Stimulated activated CD4-positive, alpha-beta T cell treated with anti-CD3 and anti-CD28 coated beads, Interleukin-1b, Interleukin-23, amount 100 ng/mL, for 24 hours (primary cell): ENCODE measurements at regions not wholly inside any gene's neighbourhood (a gene's known extent, or its start where the extent isn't known, plus 50 kb on each side); places are given as distances from the start of the nearest gene placed in this dataset.
"Not testable (repeated sequence)": the region's sequence is repeated elsewhere in the genome, so short reads cannot be mapped to it uniquely, and the experiment has no call there.

Source experiments
- DNase-seq, 4 experiments: peaks; one replicate each; pipeline ENCODE4 v3.0.0-alpha.2; 2020; ENCODE audit warnings: low read depth in 4 of 4, low spot score in 1 of 4

DNA sequence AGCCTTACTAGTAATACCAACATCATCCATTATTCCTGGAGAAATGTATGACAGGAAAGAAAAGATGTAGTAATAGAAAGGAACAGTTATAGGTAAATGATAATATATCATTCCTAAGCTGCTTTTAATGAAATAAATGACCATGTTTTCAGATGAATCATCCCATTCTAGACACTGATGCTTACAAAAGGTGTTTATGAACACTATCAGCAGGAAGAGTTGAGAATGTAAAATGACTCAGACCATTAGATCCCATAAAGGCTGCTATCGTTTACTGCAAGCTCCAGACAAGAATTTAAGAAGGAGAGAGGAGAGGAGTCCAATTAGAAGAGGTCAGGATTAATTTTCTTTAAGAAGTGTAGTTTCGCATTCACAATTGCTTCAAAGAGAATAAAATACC is 1033.5 kb downstream of the EFNA5 start:
- no peak for DNase-seq

- DNase-seq = no peak
Measured at GRCh38 chr5:106634375-106634774, 1036.4 kb downstream of the EFNA5 start.

- no peak for DNase-seq
Measured at GRCh38 chr5:106633825-106634224, 1036.9 kb downstream of the EFNA5 start.

DNA sequence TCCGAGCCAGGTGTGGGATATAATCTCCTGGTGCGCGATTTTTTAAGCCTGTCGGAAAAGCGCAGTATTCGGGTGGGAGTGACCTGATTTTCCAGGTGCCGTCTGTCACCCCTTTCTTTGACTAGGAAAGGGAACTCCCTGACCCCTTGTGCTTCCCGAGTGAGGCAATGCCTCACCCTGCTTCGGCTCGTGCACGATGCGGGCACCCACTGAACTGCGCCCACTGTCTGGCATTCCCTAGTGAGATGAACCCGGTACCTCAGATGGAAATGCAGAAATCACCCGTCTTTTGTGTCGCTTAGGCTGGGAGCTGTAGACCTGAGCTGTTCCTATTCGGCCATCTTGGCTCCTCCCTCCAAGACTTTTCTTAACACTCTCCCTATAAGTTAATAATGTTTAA is 1042.3 kb downstream of the EFNA5 start:
- not testable (repeated sequence) for DNase-seq

DNA sequence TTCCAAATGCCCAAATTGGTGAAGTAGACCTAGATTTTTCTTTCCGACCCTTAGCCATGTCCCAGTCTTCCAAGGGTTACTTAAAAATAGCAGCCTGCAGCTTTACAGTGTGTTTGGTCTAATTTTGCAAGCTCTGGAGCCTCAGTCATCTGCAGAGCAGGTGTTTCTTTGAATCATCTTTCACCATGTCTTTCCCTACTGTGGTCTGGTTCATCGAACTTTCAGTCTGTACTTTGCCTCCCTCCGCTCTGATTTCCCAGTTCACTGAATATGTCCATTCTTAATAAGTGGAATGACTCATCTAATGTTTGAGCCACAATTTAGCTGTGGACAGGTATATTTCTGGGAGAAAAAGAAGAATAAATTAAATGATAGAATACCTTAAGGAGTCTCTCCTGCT is 1060.7 kb downstream of the EFNA5 start:
- no peak for DNase-seq

- no peak for DNase-seq
Measured at GRCh38 chr5:106601620-106602019, 1069.1 kb downstream of the EFNA5 start.

DNA sequence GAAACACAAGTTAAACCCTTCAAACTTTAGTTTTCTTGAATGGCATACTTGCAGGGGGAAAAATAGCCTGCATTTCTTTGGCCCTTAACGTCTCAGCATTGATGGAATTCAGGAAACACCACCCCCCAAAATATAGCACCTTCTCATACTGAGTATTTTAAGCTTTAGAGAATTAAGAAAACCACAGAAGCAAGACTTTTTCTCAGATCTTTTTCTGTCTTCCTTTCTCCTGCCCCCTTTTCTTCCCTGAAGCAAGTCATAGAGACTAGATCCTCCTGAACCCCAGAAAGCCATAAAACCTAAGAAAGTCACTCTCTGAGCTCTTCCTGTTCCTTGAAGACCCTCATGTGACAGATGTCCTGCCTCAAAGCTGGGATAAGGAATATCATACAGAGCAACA is 1069.9 kb downstream of the EFNA5 start:
- DNase-seq = no peak

GRCh38 chr5:106595864-106596263 is 1074.9 kb downstream of the EFNA5 start:
- no peak for DNase-seq

DNA sequence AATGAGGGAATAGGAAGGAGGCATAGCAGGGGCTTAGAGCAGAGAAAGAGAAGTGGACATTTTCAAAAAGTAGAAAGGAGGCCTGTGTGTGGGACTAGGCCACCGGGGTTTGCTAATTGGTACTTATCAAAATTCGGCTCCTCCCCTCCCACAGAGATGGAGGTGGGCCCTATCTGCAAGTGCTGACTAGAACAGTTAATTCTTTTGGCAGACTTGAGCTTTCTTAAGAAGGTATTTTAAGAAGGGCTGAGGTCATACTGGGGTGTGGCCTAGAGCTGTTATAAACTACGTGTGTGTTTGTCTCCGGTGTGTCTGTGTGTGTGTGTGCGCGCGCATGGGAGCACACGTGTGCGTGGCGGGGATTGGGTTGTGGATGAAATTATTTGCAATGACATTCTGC is 1086.5 kb downstream of the EFNA5 start:
- DNase-seq = no peak

DNA sequence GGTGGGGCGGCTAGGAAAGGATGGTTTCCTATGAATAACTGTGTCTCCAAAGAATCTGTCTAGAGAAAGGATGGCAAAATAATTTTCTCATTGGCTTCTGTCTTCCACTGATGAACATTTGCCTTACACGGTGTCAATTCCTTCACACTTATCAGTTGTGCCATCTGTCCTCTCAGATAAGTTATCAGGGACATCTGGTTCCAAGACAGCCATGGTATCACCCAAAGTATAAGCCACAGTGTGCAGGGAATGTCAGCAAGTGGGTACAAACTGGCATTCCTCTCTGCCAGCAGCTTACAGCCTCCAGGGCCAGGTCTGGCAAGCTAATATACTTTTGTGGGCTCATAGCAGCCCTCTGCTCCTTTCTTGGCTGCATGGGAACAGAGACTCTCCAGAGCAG is 1092.0 kb downstream of the EFNA5 start:
- DNase-seq = no peak

GRCh38 chr5:106574820-106575219 is 1095.9 kb downstream of the EFNA5 start:
- DNase-seq = no peak

DNA sequence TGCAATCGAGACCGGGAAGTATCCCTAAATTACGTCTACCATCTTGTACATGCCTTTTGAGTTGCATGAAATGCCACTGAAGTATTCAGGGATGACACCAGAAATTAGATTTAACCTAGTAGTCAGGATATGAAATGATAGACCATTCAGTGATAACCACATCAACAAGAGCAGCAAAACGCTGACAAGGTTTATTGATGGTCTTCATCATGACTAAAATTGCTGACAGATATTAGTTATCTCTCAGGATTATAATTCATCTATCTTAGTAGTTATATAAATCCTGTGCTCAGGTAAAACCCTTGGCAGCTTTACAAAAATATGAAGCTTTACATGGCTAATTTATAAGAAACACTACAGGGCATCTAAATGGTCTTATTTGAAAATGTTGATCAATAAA is 1104.7 kb downstream of the EFNA5 start:
- DNase-seq = no peak

DNA sequence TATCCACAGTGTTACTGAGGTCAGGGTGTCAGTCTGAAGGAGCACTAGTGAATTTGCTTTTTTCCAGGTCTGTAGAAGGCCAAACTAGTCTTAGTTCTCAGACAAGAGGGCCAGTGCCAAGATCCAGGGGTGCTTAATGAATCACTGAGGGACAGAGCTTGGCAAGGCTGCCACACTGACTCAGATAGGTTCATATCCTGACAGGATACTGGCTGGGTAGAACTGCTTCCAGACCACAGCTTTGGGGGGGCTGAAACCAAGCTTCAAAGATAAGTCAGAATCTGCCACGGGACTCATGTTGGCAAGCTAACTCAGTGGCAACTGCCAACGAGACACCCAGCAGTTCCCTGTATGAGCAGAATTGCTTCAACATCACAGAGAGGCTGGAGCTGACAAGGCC is 1125.4 kb downstream of the EFNA5 start:
- DNase-seq = no peak

DNA sequence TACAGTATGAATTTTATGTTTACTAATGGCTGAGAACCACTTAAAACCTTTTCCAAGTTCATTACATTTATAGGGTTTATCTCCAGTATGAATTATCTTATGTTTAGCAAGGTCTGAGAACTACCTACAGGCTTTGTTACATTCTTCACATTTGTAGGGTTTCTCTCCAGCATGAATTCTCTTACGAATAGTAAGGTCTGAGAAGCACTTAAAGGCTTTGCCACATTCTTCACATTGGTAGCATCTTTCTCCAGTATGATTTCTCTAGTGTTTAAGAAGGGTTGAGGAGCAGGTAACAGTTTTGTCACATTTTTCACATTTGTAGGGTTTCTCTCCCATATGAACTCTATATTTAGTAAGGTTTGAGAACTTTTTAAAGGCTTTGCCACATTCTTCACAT is 1127.4 kb downstream of the EFNA5 start:
- no peak for DNase-seq

DNA sequence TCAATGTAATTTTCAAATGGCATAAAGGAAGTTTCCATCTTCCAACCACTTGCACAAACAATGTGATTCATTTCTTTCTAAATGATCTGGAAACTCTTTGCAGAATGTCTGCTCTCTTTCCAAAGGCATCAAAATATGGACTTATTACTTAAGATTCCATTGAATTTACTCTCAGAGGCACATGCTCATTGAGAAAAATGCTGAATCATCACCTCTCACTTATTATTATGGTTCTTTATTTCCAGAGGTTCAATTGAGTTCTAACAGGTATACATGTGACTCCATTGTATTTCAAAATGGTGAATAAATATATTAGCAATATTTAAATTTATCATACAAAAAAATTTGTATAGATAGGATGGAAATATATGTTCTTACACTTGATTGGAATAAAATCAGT is 1140.6 kb downstream of the EFNA5 start:
- no peak for DNase-seq

DNA sequence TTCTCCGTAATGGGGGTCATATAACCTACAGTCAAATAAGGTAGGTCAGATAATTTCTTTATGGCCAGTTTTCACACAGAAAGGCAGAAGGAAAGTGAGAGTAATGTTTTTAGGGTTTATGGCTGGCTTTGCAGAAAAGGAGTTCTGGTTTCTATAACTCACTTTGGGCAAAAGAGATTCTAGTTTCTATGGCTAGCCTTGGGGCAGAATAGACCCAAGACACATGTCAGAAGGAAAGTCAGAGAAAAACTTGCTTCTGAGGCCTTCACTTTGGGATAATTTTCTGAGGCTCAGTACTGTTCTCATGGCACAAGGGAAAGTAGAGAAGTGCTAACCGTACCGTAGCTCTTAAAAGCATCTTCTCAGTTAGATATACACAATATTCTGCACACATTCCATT is 1145.3 kb downstream of the EFNA5 start:
- no peak for DNase-seq

DNA sequence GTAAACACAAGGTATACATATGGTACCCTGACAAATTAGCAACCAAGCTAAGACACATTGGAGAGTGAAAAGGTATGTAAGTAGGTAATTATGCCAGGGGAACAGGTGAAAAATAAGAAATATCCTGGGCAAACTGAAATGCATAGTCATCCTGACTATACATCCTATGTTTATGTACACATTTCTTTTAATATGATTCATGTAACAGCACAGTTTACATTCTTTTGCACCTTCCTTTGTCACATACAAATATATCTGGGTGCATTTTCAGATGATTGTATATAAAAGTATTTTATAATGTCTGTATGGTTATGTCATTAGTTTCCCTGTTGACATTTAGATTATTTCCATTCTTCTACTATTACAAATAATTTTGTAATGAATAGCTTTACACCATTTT is 1146.9 kb downstream of the EFNA5 start:
- no peak for DNase-seq

DNA sequence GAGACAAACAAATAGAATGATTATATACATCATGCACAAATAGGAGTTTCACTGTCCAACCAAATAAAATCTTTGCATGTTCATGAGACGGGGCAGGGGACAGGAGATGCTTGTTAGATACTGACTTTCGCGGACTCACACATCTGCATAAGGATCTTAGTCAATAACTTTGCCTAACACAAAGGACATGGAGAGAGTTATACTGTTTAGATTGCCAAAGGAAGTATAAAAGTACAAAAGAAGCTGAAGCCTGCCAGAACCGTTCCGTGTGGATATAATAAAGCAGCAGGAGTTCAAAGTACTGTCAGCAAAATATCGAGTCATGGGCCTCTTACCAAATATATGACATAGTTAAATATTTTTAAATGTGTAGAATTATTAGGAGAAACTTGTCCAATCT is 1148.4 kb downstream of the EFNA5 start:
- no peak for DNase-seq

GRCh38 chr5:106521701-106522100 is 1149.0 kb downstream of the EFNA5 start:
- DNase-seq = no peak

- DNase-seq = no peak
Measured at GRCh38 chr5:106510321-106510720, 1160.4 kb downstream of the EFNA5 start.

DNA sequence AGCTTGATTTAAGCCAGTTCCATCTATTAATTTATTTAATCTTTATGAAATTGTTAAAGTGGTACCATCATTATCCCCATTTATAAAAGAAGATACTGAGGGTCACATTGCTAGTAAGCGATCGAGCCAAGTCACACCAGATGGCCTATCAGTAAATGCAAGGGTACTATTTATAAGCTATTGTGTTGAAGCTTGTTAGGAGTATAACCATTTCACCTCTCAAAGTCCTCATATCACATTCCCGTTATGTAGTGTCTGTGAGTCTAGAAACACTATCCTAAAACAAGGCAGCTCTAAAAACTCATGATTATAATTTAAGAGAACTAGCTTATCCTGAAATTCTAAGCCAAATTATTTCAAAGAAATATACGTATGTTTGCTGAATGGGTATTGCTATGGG is 1161.8 kb downstream of the EFNA5 start:
- no peak for DNase-seq

GRCh38 chr5:106493910-106494309 is 1176.8 kb downstream of the EFNA5 start:
- DNase-seq = no peak

DNA sequence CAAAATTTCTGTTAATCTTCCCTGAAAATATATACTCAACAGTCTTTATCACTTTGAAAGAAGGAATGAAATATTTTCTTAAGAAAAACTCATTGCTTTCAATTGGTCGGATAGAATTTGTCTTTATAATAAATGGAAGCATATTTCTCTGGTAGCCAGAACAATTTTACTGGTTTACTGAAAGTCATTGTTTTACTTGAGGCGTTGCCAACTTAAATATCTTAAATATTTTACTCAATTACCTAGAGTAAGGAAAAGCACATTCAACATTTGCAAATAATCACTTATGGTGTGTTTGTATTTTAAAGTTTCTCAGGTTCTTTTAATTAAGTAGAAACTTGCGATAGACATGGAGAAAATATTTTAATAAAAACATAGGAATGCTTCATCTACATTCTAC is 1181.7 kb downstream of the EFNA5 start:
- DNase-seq = no peak

DNA sequence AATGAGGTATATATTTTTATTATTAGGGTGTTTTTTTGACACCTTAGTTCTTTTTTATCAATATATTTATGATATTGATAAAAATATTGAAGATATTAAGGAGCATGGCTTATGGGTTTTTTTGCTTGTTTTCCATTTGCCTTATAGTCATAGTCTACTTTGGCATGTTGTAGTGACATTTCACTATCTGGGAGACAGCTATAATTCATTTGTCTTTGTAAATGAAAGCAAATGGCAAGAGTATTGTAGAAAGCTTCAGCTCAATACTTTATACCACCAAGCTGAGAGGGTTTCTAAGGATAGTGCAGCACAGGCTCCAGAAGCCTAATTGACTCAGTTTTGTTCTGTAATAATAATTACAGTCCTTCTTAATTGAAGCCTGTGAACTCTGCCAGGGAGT is 1182.3 kb downstream of the EFNA5 start:
- DNase-seq = no peak
